Thyroid gland (tissue), 4 donors: ENCODE measurements at regions not wholly inside any gene's neighbourhood (a gene's known extent, or its start where the extent isn't known, plus 50 kb on each side); places are given as distances from the start of the nearest gene placed in this dataset.

Source experiments
- DNase-seq, 2 donors: peaks; one replicate each; pipeline ENCODE4 v3.0.0-alpha.2; 2019
- H3K27ac ChIP-seq, 3 donors: fragments of 200-600 bp; sonication (generic); 1 replicate in 2 of 3; 2 replicates in 1 of 3; pipeline ENCODE4 v1.5.1; 2016 to 2019; ENCODE audit warnings: mild to moderate bottlenecking in 1 of 3, moderate library complexity in 1 of 3
- H3K27me3 ChIP-seq: fragments of 200-600 bp; sonication (generic); one replicate; pipeline ENCODE4 v1.5.1; 2019
- H3K36me3 ChIP-seq, 2 donors: fragments of 200-600 bp; sonication (generic); one replicate each; pipeline ENCODE4 v1.5.1; 2016 to 2019
- H3K4me1 ChIP-seq, 2 donors: fragments of 200-600 bp; sonication (generic); one replicate each; pipeline ENCODE4 v1.5.1; 2017 to 2019
- H3K4me3 ChIP-seq, 3 donors: fragments of 200-600 bp; sonication (generic); replicated peaks in 1 of 3; 1 replicate in 2 of 3; 2 replicates in 1 of 3; pipeline ENCODE4 v1.5.1; 2016; ENCODE audit warnings: mild to moderate bottlenecking in 1 of 3
- H3K9me3 ChIP-seq: fragments of 200-600 bp; sonication (generic); one replicate; pipeline ENCODE4 v1.5.1; 2017
- POLR2A ChIP-seq, 2 donors: fragments of 450-650 bp; IDR thresholded peaks; one replicate each; pipeline ENCODE4 v1.6.1; 2017; ENCODE audit warnings: antibody characterized with exemption in 2 of 2, mild to moderate bottlenecking in 2 of 2, moderate library complexity in 1 of 2
- WGBS, 2 donors: methylation state at CpG; one replicate each; pipeline ENCODE4 v1.1.5; 2017; 5-methylcytosine and 5-hydroxymethylcytosine counted together
- intact Hi-C: fragments of 100-400 bp; cut with DNase I; formaldehyde crosslinking; loops from one replicate; pipeline ENCODE4 v1.15.1; 2023
- TF ChIP-seq, protein P1 (sequence below), 6 experiments: fragments of 200-600 bp in 3 of 6; fragments of 450-650 bp in 3 of 6; sonication (generic) in 3 of 6; IDR thresholded peaks; one replicate each; pipeline ENCODE4 v1.5.1; 2016 to 2019; ENCODE audit warnings: antibody characterized with exemption in 6 of 6, mild to moderate bottlenecking in 2 of 6, inconsistent platforms in 1 of 6, moderate library complexity in 1 of 6

DNA sequence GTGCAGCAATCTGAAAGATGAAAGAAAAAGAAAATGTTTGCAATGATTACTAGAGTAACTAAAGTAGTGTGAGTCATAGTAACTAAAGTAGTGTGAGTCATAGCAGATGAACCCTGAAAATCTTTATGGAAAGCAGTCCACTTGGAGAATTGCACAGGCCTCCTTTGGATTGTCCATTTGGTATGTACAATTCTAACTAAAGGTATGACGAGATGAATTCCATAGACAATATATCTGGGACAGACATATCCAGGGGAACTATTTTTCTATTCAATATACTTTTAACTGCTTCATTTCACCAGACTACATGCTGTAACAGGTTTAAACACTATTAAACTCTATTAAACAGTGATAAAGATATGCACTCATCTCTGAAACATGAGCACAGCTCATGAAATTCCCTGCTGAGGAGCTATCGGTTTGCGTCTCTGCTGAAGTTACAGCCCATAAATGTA lies 798.7 kb downstream of the PCDH7 start:
- WGBS, 2 donors = 82 to 93% methylated on average over 3 of the region's 3 CpGs
- no peak for DNase-seq

DNA sequence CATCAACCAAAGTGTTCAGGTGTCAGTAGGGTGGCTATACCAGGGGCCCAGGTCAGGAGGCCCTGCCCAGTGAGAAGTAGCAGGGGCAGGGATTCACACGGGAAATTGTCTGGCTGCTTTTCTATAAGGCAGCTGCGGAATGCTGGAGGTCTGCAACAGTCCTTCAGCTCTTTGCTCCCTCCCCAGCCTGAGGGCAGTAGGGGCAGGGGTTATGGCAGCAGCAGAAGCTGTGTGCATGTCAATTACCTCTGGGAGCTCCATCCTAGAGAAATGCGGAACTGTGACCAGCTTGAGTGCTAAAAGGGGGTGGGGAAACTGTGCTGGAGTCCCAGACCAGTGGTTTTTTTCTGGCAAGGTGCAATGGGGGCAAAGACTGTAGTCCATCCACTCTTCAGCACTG lies 810.4 kb downstream of the PCDH7 start:
- TF ChIP-seq POLR2A (IDR thresholded peaks at IDR 0.05) = no peak
- TF ChIP-seq, protein P1, sequence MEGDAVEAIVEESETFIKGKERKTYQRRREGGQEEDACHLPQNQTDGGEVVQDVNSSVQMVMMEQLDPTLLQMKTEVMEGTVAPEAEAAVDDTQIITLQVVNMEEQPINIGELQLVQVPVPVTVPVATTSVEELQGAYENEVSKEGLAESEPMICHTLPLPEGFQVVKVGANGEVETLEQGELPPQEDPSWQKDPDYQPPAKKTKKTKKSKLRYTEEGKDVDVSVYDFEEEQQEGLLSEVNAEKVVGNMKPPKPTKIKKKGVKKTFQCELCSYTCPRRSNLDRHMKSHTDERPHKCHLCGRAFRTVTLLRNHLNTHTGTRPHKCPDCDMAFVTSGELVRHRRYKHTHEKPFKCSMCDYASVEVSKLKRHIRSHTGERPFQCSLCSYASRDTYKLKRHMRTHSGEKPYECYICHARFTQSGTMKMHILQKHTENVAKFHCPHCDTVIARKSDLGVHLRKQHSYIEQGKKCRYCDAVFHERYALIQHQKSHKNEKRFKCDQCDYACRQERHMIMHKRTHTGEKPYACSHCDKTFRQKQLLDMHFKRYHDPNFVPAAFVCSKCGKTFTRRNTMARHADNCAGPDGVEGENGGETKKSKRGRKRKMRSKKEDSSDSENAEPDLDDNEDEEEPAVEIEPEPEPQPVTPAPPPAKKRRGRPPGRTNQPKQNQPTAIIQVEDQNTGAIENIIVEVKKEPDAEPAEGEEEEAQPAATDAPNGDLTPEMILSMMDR (IDR thresholded peaks at IDR 0.05) = no peak
- no peaks in the 10 kb centered on the region for H3K9me3 ChIP-seq
- H3K27ac ChIP-seq = no peak overlapping the region
- DNase-seq = no peak
- intact Hi-C loops = loop anchor here (10.0 kb wide), 1 partner anchor 156 kb away; no protein-coding TSS in a partner anchor
- no peak overlapping the region for H3K4me3 ChIP-seq
- no peaks in the 10 kb centered on the region for H3K36me3 ChIP-seq
- no peaks in the 10 kb centered on the region for H3K27me3 ChIP-seq
- WGBS, 2 donors = 88 to 92% methylated on average over 3 of the region's 3 CpGs
- H3K4me1 ChIP-seq = no peaks in the 10 kb centered on the region

More for the DNA sequence above, 798.7 kb downstream of the PCDH7 start:
- Histone ChIP-seq H3K9me3 (no peaks in the 10 kb centered on the region), H3K36me3 (no peaks in the 10 kb centered on the region), H3K27me3 (no peaks in the 10 kb centered on the region), H3K4me1 (no peaks in the 10 kb centered on the region), H3K27ac (no peak overlapping the region), H3K4me3 (no peak overlapping the region)
- intact Hi-C loops = no loop called here
- TF ChIP-seq, protein P1 (IDR thresholded peaks at IDR 0.05) = no peak
- no peak for TF ChIP-seq POLR2A (IDR thresholded peaks at IDR 0.05)

DNA sequence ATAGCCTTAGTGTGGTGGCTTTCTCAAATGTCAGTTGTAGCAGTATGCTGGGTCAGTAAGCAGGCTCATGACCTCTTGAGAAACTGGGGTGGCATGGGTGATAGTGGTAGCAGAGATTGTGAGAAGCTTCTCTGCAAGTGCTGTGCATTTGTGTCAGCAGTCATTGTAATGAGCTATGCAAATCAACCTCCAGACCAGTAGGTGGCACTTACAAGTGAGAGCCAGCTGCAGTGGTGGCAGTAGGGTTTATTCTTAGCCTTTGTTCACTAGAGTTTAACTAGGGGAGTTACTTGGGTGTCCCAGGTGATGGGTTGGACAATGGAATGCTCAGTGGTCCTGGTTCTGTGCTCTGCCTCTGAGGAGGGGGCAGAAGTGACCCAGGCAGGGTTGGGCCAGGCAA lies 818.7 kb downstream of the PCDH7 start:
- TF ChIP-seq, protein P1 (IDR thresholded peaks at IDR 0.05) = no peak
- TF ChIP-seq POLR2A (IDR thresholded peaks at IDR 0.05) = no peak
- Histone ChIP-seq H3K27me3 (no peaks in the 10 kb centered on the region), H3K36me3 (no peaks in the 10 kb centered on the region), H3K27ac (no peak overlapping the region), H3K4me1 (no peaks in the 10 kb centered on the region), H3K9me3 (no peaks in the 10 kb centered on the region), H3K4me3 (no peak overlapping the region)
- intact Hi-C loops = loop anchor here (10.0 kb wide), 1 partner anchor 164 kb away; no protein-coding TSS in a partner anchor
- no peak for DNase-seq

DNA sequence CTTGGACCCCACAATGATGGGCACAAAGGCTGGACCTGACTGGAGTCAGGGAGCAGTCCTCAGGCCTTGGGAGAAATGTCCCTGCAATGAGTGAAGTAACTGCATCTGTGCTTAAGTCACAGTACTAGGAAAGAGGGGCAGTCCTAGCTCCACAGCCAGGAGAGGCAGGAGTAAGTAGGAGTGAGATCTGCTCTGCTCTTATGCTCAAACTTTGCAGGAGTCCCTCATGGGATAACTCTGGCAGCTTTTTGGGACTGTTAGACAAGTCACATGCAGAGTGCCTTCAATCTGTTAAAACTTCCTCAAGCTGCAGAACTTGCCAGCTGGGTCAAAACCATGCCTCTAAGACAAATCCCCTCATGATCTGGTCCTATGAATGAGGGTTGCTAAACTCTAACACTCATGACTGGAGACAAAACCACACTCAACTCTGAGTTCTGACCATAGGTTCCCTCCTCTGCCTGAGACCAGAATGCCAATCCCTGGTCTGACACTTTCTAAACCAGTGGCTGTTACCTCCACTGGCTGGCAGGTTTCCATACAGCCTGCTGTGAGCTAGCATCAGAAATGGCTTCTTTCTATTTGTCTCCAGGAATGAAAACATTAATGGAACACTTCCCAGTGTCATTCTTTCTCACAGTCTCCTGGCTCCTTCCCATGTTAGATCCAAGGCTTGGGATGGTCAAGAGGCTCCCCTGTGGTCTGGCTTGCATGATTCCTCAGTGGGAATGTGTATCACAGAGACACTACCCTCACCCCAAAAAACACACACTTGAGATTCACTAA lies 819.3 kb downstream of the PCDH7 start:
- Histone ChIP-seq H3K36me3 (no peaks in the 10 kb centered on the region), H3K9me3 (no peaks in the 10 kb centered on the region), H3K4me3 (no peak overlapping the region), H3K4me1 (no peaks in the 10 kb centered on the region), H3K27me3 (no peaks in the 10 kb centered on the region), H3K27ac (no peak overlapping the region)
- peak; percentile 17 to 19 for DNase-seq
- intact Hi-C loops = loop anchor here (10.0 kb wide), 1 partner anchor 165 kb away; no protein-coding TSS in a partner anchor
- TF ChIP-seq POLR2A (IDR thresholded peaks at IDR 0.05) = no peak
- TF ChIP-seq, protein P1 (IDR thresholded peaks at IDR 0.05) = no peak

DNA sequence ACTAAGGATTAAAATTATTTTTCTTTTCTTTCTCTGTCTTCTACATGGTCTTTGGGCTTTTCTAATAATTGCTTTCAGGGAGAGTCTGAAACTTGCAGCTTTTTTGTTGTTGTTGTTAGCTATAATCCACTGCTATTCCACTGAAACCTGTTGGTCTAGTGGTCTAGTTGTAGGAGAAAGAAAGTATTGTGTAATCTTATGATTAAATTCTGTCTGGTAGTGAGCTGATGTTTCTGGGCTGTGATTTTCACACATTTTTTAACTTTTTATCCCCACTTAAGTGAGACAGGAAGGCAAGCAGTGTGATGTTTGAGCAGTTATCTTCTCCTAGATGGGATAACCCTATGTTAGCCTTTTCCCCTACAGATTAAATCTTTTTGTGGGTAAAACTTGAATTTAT lies 825.2 kb downstream of the PCDH7 start:
- H3K4me3 ChIP-seq = no peak overlapping the region
- H3K27ac ChIP-seq = no peak overlapping the region
- DNase-seq = no peak
- no peaks in the 10 kb centered on the region for H3K9me3 ChIP-seq
- H3K4me1 ChIP-seq = no peaks in the 10 kb centered on the region
- no peaks in the 10 kb centered on the region for H3K36me3 ChIP-seq
- no peak for TF ChIP-seq POLR2A (IDR thresholded peaks at IDR 0.05)
- TF ChIP-seq, protein P1 (IDR thresholded peaks at IDR 0.05) = no peak
- intact Hi-C loops = no loop called here
- no peaks in the 10 kb centered on the region for H3K27me3 ChIP-seq
